ENCODE measurements at regions not wholly inside any gene's neighbourhood (a gene's known extent, or its start where the extent isn't known, plus 50 kb on each side); places are given as distances from the start of the nearest gene placed in this dataset.

- Histone ChIP-seq H3K9me3 (ENCODE audit: low read depth, low read length) (no peaks in the 10 kb centered on the region), H3K36me3 (ENCODE audit: insufficient read depth, low read length) (no peaks in the 10 kb centered on the region), H3K27me3 (ENCODE audit: insufficient read depth, low read length) (no peaks in the 10 kb centered on the region), H3K4me1 (ENCODE audit: insufficient read depth, low read length) (no peaks in the 10 kb centered on the region), H3K4me3 (ENCODE audit: insufficient read depth, low read length) (no peak overlapping the region), H4K20me1 (ENCODE audit: insufficient read depth, low read length) (no peaks in the 10 kb centered on the region), H3K79me2 (ENCODE audit: insufficient read depth, low read length) (no peaks in the 10 kb centered on the region), H3K27ac (ENCODE audit: low read depth, low read length) (no peak overlapping the region), H2AFZ (ENCODE audit: low read length) (no peak overlapping the region), H3K4me2 (ENCODE audit: insufficient read depth, low read length) (no peak overlapping the region)
- DNase-seq (ENCODE audit: insufficient read length, low spot score, missing footprints): no peak
- TF ChIP-seq CTCF (IDR thresholded peaks at IDR 0.05; ENCODE audit: extremely low read depth, low read depth, low read length): no peak
These were observed 101.4 kb upstream of the LRIG1 start for GRCh38 chr3:66602237-66602636.

DNA sequence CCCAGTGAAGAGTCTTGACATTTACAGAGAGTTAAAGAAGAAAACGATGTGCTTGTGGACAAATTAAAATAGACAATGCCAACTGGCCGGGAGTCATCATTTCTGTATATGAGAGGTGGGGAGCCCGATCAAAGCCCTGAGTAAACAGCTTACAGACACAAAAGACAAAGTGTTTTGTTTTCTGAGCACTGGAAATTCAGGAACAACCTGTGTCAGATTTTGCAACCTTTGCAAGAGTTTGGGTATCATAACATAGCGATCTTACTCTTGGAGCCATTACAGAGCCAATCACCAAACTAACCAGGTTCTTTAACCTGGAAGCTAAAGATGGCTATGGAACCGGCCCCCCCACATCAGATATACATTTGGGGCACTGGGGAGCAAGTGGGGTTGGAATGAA lies 101.9 kb upstream of the LRIG1 start:
- no peak overlapping the region for H2AFZ ChIP-seq (ENCODE audit: low read length)
- no peaks in the 10 kb centered on the region for H3K9me3 ChIP-seq (ENCODE audit: low read depth, low read length)
- no peak for DNase-seq (ENCODE audit: insufficient read length, low spot score, missing footprints)
- no peak overlapping the region for H3K27ac ChIP-seq (ENCODE audit: low read depth, low read length)
- no peaks in the 10 kb centered on the region for H4K20me1 ChIP-seq (ENCODE audit: insufficient read depth, low read length)
- no peak overlapping the region for H3K4me3 ChIP-seq (ENCODE audit: insufficient read depth, low read length)
- TF ChIP-seq CTCF (IDR thresholded peaks at IDR 0.05; ENCODE audit: extremely low read depth, low read depth, low read length): no peak
- no peaks in the 10 kb centered on the region for H3K27me3 ChIP-seq (ENCODE audit: insufficient read depth, low read length)
- no peaks in the 10 kb centered on the region for H3K79me2 ChIP-seq (ENCODE audit: insufficient read depth, low read length)
- H3K4me2 ChIP-seq (ENCODE audit: insufficient read depth, low read length): no peak overlapping the region
- no peaks in the 10 kb centered on the region for H3K36me3 ChIP-seq (ENCODE audit: insufficient read depth, low read length)
- no peaks in the 10 kb centered on the region for H3K4me1 ChIP-seq (ENCODE audit: insufficient read depth, low read length)

DNA sequence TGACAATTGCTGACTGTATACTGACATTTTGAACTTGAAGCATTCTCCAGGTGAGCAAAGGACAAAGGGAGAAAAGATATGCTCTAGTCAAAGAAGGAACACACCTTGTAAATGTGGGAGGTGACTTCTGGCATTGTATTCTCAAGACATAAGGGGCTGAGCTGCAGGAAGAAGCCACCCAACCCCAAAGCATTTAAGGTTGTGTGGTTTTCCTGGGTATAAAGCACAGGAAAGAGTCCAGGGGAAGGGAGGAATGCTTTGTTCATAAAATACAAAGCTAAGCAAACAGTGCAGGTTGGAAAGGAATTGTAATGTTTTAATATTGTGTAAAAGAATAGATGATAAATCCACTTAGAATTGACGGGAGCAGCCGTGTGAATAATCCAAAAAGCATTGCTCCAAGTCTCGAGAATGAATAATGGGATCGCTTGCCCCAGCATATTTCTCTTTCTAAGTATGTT lies 102.4 kb upstream of the LRIG1 start:
- Histone ChIP-seq H3K4me1 (ENCODE audit: insufficient read depth, low read length) (no peaks in the 10 kb centered on the region), H3K27ac (ENCODE audit: low read depth, low read length) (no peak overlapping the region), H3K4me2 (ENCODE audit: insufficient read depth, low read length) (no peak overlapping the region), H4K20me1 (ENCODE audit: insufficient read depth, low read length) (no peaks in the 10 kb centered on the region), H3K27me3 (ENCODE audit: insufficient read depth, low read length) (no peaks in the 10 kb centered on the region), H3K4me3 (ENCODE audit: insufficient read depth, low read length) (no peak overlapping the region), H2AFZ (ENCODE audit: low read length) (no peak overlapping the region), H3K79me2 (ENCODE audit: insufficient read depth, low read length) (no peaks in the 10 kb centered on the region), H3K9me3 (ENCODE audit: low read depth, low read length) (no peaks in the 10 kb centered on the region), H3K36me3 (ENCODE audit: insufficient read depth, low read length) (no peaks in the 10 kb centered on the region)
- DNase-seq (ENCODE audit: insufficient read length, low spot score, missing footprints): no peak
- no peak for TF ChIP-seq CTCF (IDR thresholded peaks at IDR 0.05; ENCODE audit: extremely low read depth, low read depth, low read length)

GRCh38 chr3:66604481-66604880 lies 103.7 kb upstream of the LRIG1 start:
- H4K20me1 ChIP-seq (ENCODE audit: insufficient read depth, low read length): no peaks in the 10 kb centered on the region
- H3K4me3 ChIP-seq (ENCODE audit: insufficient read depth, low read length): no peak overlapping the region
- H2AFZ ChIP-seq (ENCODE audit: low read length): no peak overlapping the region
- H3K27me3 ChIP-seq (ENCODE audit: insufficient read depth, low read length): no peaks in the 10 kb centered on the region
- no peak overlapping the region for H3K4me2 ChIP-seq (ENCODE audit: insufficient read depth, low read length)
- H3K4me1 ChIP-seq (ENCODE audit: insufficient read depth, low read length): no peaks in the 10 kb centered on the region
- no peak for TF ChIP-seq CTCF (IDR thresholded peaks at IDR 0.05; ENCODE audit: extremely low read depth, low read depth, low read length)
- H3K27ac ChIP-seq (ENCODE audit: low read depth, low read length): no peak overlapping the region
- H3K79me2 ChIP-seq (ENCODE audit: insufficient read depth, low read length): no peaks in the 10 kb centered on the region
- H3K9me3 ChIP-seq (ENCODE audit: low read depth, low read length): no peaks in the 10 kb centered on the region
- H3K36me3 ChIP-seq (ENCODE audit: insufficient read depth, low read length): no peaks in the 10 kb centered on the region
- DNase-seq (ENCODE audit: insufficient read length, low spot score, missing footprints): no peak
